CD4-positive, alpha-beta T cell (primary cell): ENCODE measurements at regions not wholly inside any gene's neighbourhood (a gene's known extent, or its start where the extent isn't known, plus 50 kb on each side); places are given as distances from the start of the nearest gene placed in this dataset.
"Not testable (repeated sequence)": the region's sequence is repeated elsewhere in the genome, so short reads cannot be mapped to it uniquely, and the experiment has no call there.

Experiments
- ATAC-seq: fragments of 200-7000 bp; cut with Tn5 transposase; one replicate; pipeline ENCODE4 v1.10.0; 2022; ENCODE audit warnings: mild to moderate bottlenecking; ENCODE audit not compliant: poor library complexity
- CTCF ChIA-PET: fragments of 350-600 bp; sonication (Branson Sonifier 250); formaldehyde crosslinking; loops from one replicate; lab custom pipeline; 2021; ENCODE audit warnings: antibody characterized with exemption, inconsistent platforms; lab: Charles Lee
- POLR2A ChIA-PET: fragments of 350-600 bp; sonication (Branson Sonifier 250); formaldehyde crosslinking; loops from one replicate; lab custom pipeline; 2021; ENCODE audit warnings: antibody characterized with exemption, inconsistent platforms; lab: Charles Lee
- DNase-seq, 14 experiments: peaks; one replicate each; pipeline ENCODE4 v3.0.0-alpha.2; 2013 to 2020; ENCODE audit warnings: mixed read lengths in 2 of 14
- H3K27ac ChIP-seq, 2 donors: one replicate each; pipeline versions ENCODE4 v1.5.1 to v1.7.0; 2013; ENCODE audit warnings: low read length in 2 of 2, low read depth in 1 of 2, mild to moderate bottlenecking in 1 of 2
- H3K27me3 ChIP-seq, 2 experiments: 1 replicate in 1 of 2; 2 replicates in 1 of 2; pipeline versions ENCODE4 v1.6.1 to v1.7.0; 2013; ENCODE audit warnings: low read length in 2 of 2, control low read depth in 1 of 2, mild to moderate bottlenecking in 1 of 2, moderate library complexity in 1 of 2; ENCODE audit not compliant: insufficient read depth in 2 of 2, control insufficient read depth in 1 of 2
- H3K36me3 ChIP-seq: one replicate; pipeline ENCODE4 v1.6.1; 2013; ENCODE audit warnings: low read length, control low read depth; ENCODE audit not compliant: insufficient read depth
- H3K4me1 ChIP-seq: one replicate; pipeline ENCODE4 v1.6.1; 2013; ENCODE audit warnings: low read length, control low read depth; ENCODE audit not compliant: insufficient read depth
- H3K4me3 ChIP-seq: one replicate; pipeline ENCODE4 v1.5.1; 2013; ENCODE audit warnings: mild to moderate bottlenecking, low read length, moderate library complexity
- H3K9me3 ChIP-seq, 2 experiments: 1 replicate in 1 of 2; 2 replicates in 1 of 2; pipeline versions ENCODE4 v1.6.1 to v1.7.0; 2013; ENCODE audit warnings: low read length in 2 of 2, mild to moderate bottlenecking in 2 of 2, control low read depth in 1 of 2, moderate library complexity in 1 of 2; ENCODE audit not compliant: control insufficient read depth in 1 of 2, insufficient read depth in 1 of 2
- H3K27ac Mint-ChIP-seq: one replicate; pipeline ENCODE4 v1.8.0; 2020; ENCODE audit warnings: mixed read lengths
- H3K27me3 Mint-ChIP-seq: one replicate; pipeline ENCODE4 v1.8.0; 2021; ENCODE audit warnings: mixed read lengths
- H3K36me3 Mint-ChIP-seq: one replicate; pipeline ENCODE4 v1.8.0; 2021; ENCODE audit warnings: low read depth, mixed read lengths
- H3K4me1 Mint-ChIP-seq: one replicate; pipeline ENCODE4 v1.8.0; 2021; ENCODE audit warnings: low read depth, mixed read lengths
- H3K4me3 Mint-ChIP-seq: one replicate; pipeline ENCODE4 v1.8.0; 2020; ENCODE audit warnings: mild to moderate bottlenecking, mixed read lengths
- H3K9me3 Mint-ChIP-seq: one replicate; pipeline ENCODE4 v1.8.0; 2020; ENCODE audit warnings: mixed read lengths
- intact Hi-C, 2 experiments: fragments of 100-400 bp; cut with DNase I in 1 of 2; cut with micrococcal nuclease in 1 of 2; formaldehyde crosslinking; loops; one replicate each; pipeline versions ENCODE4 v1.15.1 to v1.9.0; 2023 to 2025; cut with DNase I, micrococcal nuclease
- TF ChIP-seq, protein P1 (sequence below): fragments of 200-600 bp; IDR thresholded peaks from one replicate; pipeline ENCODE4 v1.8.0; 2022; ENCODE audit warnings: antibody characterized with exemption, mild to moderate bottlenecking

DNA sequence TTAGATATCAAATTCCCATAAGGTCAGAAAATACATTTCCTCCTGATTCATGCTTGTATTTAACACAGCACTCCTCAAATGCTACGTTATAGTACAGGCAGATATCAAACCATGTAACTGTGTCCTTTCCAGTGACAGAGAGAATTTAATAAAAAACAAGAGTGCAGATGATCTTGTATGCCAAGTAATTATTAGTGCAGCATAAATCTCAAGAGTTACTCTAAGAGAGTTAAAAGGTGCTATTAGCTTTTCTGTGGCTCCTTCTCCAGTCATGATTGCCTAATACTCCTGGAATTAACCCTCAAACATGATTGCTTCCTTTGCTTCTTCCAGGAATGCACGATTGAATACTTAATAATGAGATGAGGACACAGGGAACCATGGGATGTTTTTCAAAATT lies 413.0 kb upstream of the DPH6 start:
- POLR2A ChIA-PET, result no interaction called here
- Histone ChIP-seq H3K27ac (no peak overlapping the region), H3K36me3 (no peaks in the 10 kb centered on the region), H3K4me1 (no peaks in the 10 kb centered on the region), H3K9me3 (no peaks in the 10 kb centered on the region), H3K4me3 (no peak overlapping the region), H3K27me3 (no peaks in the 10 kb centered on the region)
- DNase-seq (no peak), ATAC-seq (no peak)
- no peaks in the 10 kb centered on the region for H3K9me3 Mint-ChIP-seq
- no peaks in the 10 kb centered on the region for H3K27me3 Mint-ChIP-seq
- CTCF ChIA-PET, result no interaction called here
- TF ChIP-seq, protein P1, sequence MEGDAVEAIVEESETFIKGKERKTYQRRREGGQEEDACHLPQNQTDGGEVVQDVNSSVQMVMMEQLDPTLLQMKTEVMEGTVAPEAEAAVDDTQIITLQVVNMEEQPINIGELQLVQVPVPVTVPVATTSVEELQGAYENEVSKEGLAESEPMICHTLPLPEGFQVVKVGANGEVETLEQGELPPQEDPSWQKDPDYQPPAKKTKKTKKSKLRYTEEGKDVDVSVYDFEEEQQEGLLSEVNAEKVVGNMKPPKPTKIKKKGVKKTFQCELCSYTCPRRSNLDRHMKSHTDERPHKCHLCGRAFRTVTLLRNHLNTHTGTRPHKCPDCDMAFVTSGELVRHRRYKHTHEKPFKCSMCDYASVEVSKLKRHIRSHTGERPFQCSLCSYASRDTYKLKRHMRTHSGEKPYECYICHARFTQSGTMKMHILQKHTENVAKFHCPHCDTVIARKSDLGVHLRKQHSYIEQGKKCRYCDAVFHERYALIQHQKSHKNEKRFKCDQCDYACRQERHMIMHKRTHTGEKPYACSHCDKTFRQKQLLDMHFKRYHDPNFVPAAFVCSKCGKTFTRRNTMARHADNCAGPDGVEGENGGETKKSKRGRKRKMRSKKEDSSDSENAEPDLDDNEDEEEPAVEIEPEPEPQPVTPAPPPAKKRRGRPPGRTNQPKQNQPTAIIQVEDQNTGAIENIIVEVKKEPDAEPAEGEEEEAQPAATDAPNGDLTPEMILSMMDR, result no peak
- no peak overlapping the region for H3K4me3 Mint-ChIP-seq
- H3K36me3 Mint-ChIP-seq, result no peaks in the 10 kb centered on the region
- no peak overlapping the region for H3K27ac Mint-ChIP-seq
- no peaks in the 10 kb centered on the region for H3K4me1 Mint-ChIP-seq
- intact Hi-C loops, result no loop called here

DNA sequence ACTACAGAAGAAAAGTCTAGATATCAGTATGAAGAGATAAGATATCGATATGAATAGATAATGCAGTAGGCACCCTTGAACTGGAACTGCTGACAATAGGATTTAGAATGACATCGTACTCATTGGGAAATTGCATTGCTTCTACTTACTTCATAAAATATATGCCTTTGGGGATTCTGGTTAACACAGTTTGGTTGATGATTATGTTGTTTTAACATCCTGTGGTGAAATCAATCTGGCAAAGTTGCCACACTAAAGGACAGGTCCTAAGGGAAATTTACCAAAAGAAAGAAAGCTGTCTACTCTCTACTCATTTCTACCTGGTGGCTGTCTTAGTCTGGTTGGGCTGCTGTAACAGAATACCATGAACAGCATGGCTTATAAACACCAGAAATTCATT lies 417.4 kb upstream of the DPH6 start:
- Mint-ChIP-seq H3K9me3 (peaks cover 2% of the 10 kb centered on the region), H3K36me3 (no peaks in the 10 kb centered on the region), H3K27me3 (no peaks in the 10 kb centered on the region), H3K4me1 (no peaks in the 10 kb centered on the region), H3K27ac (no peak overlapping the region), H3K4me3 (no peak overlapping the region)
- POLR2A ChIA-PET, result no interaction called here
- H3K27ac ChIP-seq, result no peak overlapping the region
- no peak for DNase-seq
- intact Hi-C loops, result no loop called here
- H3K4me3 ChIP-seq, result no peak overlapping the region
- no peaks in the 10 kb centered on the region for H3K4me1 ChIP-seq
- CTCF ChIA-PET, result no interaction called here
- TF ChIP-seq, protein P1, result no peak
- H3K36me3 ChIP-seq, result no peaks in the 10 kb centered on the region
- H3K27me3 ChIP-seq, result no peaks in the 10 kb centered on the region
- no peak for ATAC-seq
- H3K9me3 ChIP-seq, result no peaks in the 10 kb centered on the region

- no peaks in the 10 kb centered on the region for H3K36me3 Mint-ChIP-seq
- ChIA-PET POLR2A (no interaction called here), CTCF (no interaction called here)
- intact Hi-C loops, result no loop called here
- H3K27ac Mint-ChIP-seq, result no peak overlapping the region
- H3K36me3 ChIP-seq, result no peaks in the 10 kb centered on the region
- TF ChIP-seq, protein P1, result no peak
- DNase-seq (no peak), ATAC-seq (no peak)
- H3K9me3 ChIP-seq, result peaks cover 0 to 3% of the 10 kb centered on the region in 2 experiments
- H3K4me1 Mint-ChIP-seq, result no peaks in the 10 kb centered on the region
- H3K27me3 ChIP-seq, result no peaks in the 10 kb centered on the region
- no peak overlapping the region for H3K4me3 Mint-ChIP-seq
- no peak overlapping the region for H3K4me3 ChIP-seq
- peaks cover 2% of the 10 kb centered on the region for H3K9me3 Mint-ChIP-seq
- H3K4me1 ChIP-seq, result no peaks in the 10 kb centered on the region
- H3K27me3 Mint-ChIP-seq, result no peaks in the 10 kb centered on the region
- H3K27ac ChIP-seq, result no peak overlapping the region
Measured at GRCh38 chr15:35966781-35967180, 420.8 kb upstream of the DPH6 start.

GRCh38 chr15:35967968-35968367 lies 422.0 kb upstream of the DPH6 start:
- H3K27me3 Mint-ChIP-seq, H3K27ac Mint-ChIP-seq, CTCF ChIA-PET, ATAC-seq, H3K4me1 ChIP-seq, H3K4me3 Mint-ChIP-seq, H3K9me3 ChIP-seq, POLR2A ChIA-PET, H3K27me3 ChIP-seq, H3K36me3 Mint-ChIP-seq, H3K27ac ChIP-seq, H3K9me3 Mint-ChIP-seq, intact Hi-C loops, H3K36me3 ChIP-seq, DNase-seq, H3K4me3 ChIP-seq, H3K4me1 Mint-ChIP-seq: not testable (repeated sequence)
